Loucy (cell line): ENCODE measurements at regions not wholly inside any gene's neighbourhood (a gene's known extent, or its start where the extent isn't known, plus 50 kb on each side); places are given as distances from the start of the nearest gene placed in this dataset.

ENCODE experiments used
- CTCF ChIP-seq: fragments of 200-600 bp; sonication (generic); conservative IDR thresholded peaks from 2 replicates; pipeline ENCODE4 v1.5.1; 2014; ENCODE audit warnings: mild to moderate bottlenecking, antibody characterized with exemption, low read length
- EZH2phosphoT487 ChIP-seq: fragments of 200-600 bp; IDR thresholded peaks from 2 replicates; pipeline ENCODE4 v1.6.1; 2018; ENCODE audit warnings: antibody characterized with exemption, mild to moderate bottlenecking, moderate library complexity, borderline replicate concordance

GRCh38 chr4:72770708-72771107, 201.7 kb upstream of the ADAMTS3 start:
- TF ChIP-seq CTCF = no peak
- TF ChIP-seq EZH2phosphoT487 = no peak
